Astrocyte (in vitro differentiated cells and primary cell): ENCODE measurements at regions not wholly inside any gene's neighbourhood (a gene's known extent, or its start where the extent isn't known, plus 50 kb on each side); places are given as distances from the start of the nearest gene placed in this dataset.

Experiments used
- DNase-seq: peaks from one replicate; pipeline ENCODE4 v3.0.0-alpha.2; 2010; ENCODE audit warnings: low read depth
- FAIRE-seq: peaks from 2 replicates; lab custom pipeline; 2011; peaks lifted over from hg19 to GRCh38; lab: Jason Lieb, UNC
- H2AFZ ChIP-seq: 2 replicates; pipeline ENCODE4 v1.6.0; 2012; ENCODE audit warnings: low read depth, low read length, inconsistent platforms
- H3K27ac ChIP-seq: 2 replicates; pipeline ENCODE4 v1.5.1; 2011; ENCODE audit warnings: low read depth, low read length, inconsistent platforms
- H3K27me3 ChIP-seq: 2 replicates; pipeline ENCODE4 v1.6.0; 2011; ENCODE audit warnings: low read length, inconsistent platforms; ENCODE audit not compliant: insufficient read depth
- H3K36me3 ChIP-seq: 2 replicates; pipeline ENCODE4 v1.5.1; 2011; ENCODE audit warnings: low read length, inconsistent platforms; ENCODE audit not compliant: insufficient read depth
- H3K4me1 ChIP-seq: 2 replicates; pipeline ENCODE4 v1.5.1; 2011; ENCODE audit warnings: low read length, inconsistent platforms; ENCODE audit not compliant: insufficient read depth
- H3K4me2 ChIP-seq: 2 replicates; pipeline ENCODE4 v1.6.0; 2012; ENCODE audit warnings: low read length, inconsistent platforms
- H3K4me3 ChIP-seq: 2 replicates; pipeline ENCODE4 v1.5.1; 2011; ENCODE audit warnings: low read depth, mild to moderate bottlenecking, low read length, inconsistent platforms; ENCODE audit not compliant: insufficient read depth
- H3K79me2 ChIP-seq: 2 replicates; pipeline ENCODE4 v1.6.0; 2012; ENCODE audit warnings: mild to moderate bottlenecking, low read length, inconsistent platforms; ENCODE audit not compliant: insufficient read depth
- H3K9ac ChIP-seq: 2 replicates; pipeline ENCODE4 v1.6.0; 2012; ENCODE audit warnings: mild to moderate bottlenecking, low read length, inconsistent platforms
- H3K9me3 ChIP-seq: 2 replicates; pipeline ENCODE4 v1.5.1; 2012; ENCODE audit warnings: low read depth, mild to moderate bottlenecking, low read length, inconsistent platforms; ENCODE audit not compliant: insufficient read depth
- H4K20me1 ChIP-seq: 2 replicates; pipeline ENCODE4 v1.6.0; 2012; ENCODE audit warnings: low read length, inconsistent platforms; ENCODE audit not compliant: insufficient read depth
- H3K27ac Mint-ChIP-seq: one replicate; pipeline ENCODE4 v1.8.0; 2021; ENCODE audit warnings: mild to moderate bottlenecking, mixed read lengths; ENCODE audit not compliant: unreplicated experiment
- H3K27me3 Mint-ChIP-seq: one replicate; pipeline ENCODE4 v1.8.0; 2021; ENCODE audit warnings: low read depth, mixed read lengths; ENCODE audit not compliant: unreplicated experiment
- H3K36me3 Mint-ChIP-seq: one replicate; pipeline ENCODE4 v1.8.0; 2021; ENCODE audit warnings: low read depth, mixed read lengths; ENCODE audit not compliant: unreplicated experiment
- H3K4me1 Mint-ChIP-seq: one replicate; pipeline ENCODE4 v1.8.0; 2021; ENCODE audit warnings: low read depth, mixed read lengths; ENCODE audit not compliant: unreplicated experiment
- H3K4me3 Mint-ChIP-seq: one replicate; pipeline ENCODE4 v1.8.0; 2021; ENCODE audit warnings: mild to moderate bottlenecking, moderate library complexity, mixed read lengths; ENCODE audit not compliant: unreplicated experiment
- H3K9me3 Mint-ChIP-seq: one replicate; pipeline ENCODE4 v1.8.0; 2021; ENCODE audit warnings: mild to moderate bottlenecking, mixed read lengths; ENCODE audit not compliant: unreplicated experiment
- EZH2 ChIP-seq: IDR thresholded peaks from 2 replicates; pipeline ENCODE4 v1.6.1; 2012; ENCODE audit warnings: mild to moderate bottlenecking, low read length, inconsistent platforms; ENCODE audit not compliant: insufficient read depth
- TF ChIP-seq, protein P1 (sequence below): IDR thresholded peaks from 2 replicates; pipeline ENCODE4 v1.5.1; 2011; ENCODE audit warnings: low read depth, mild to moderate bottlenecking, inconsistent platforms, low read length, moderate library complexity; ENCODE audit not compliant: insufficient read depth

DNA sequence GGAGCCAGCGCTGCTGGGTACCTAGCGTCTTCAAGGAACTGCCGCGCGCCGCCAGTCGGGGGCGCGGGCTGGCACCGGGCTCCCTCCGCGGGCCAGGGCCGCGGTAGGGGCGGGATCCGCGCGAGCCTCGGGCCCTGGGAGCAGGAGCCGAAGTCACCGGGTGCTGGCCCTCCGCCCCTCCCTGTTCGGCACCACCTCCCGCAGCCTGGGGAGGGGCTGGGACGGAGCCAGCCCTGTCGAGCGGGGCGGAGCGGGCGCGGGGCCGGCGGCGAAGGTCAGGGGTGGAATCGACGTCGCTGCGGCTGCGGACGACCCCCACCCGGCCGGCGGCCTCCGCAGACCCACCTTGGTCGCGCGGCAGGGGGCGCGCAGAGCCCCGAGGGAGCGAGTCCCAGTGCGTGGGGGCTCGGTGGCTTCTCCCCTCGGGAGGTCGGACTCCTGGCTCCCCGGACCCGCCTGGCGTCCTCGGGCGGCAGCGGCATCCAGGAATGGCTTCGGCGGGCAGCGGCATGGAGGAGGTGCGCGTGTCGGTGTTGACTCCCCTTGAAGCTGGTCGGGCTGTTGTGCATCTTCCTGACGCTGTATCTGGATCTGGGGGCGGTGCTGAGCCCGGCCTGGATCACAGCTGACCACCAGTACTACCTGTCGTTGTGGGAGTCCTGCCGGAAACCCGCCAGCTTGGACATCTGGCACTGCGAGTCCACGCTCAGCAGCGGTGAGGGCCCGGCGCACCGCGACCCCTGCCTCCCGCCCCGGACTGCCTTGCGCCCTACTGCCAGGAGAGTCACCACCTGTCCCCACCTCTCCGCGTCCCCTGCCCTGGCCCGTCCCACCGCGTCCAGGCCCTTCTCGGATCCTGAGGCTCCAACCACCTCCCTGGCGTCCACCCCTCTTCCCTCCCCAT, 50.5 kb upstream of the FAM47C start:
- FAIRE-seq (no peak), DNase-seq (no peak)
- Mint-ChIP-seq H3K9me3 (no peaks in the 10 kb centered on the region), H3K4me1 (no peaks in the 10 kb centered on the region), H3K27me3 (peaks cover 22% of the 10 kb centered on the region), H3K27ac (no peak overlapping the region), H3K36me3 (no peaks in the 10 kb centered on the region), H3K4me3 (peak overlapping the region; percentile 67)
- peak overlapping the region; percentile 34 for H2AFZ ChIP-seq
- H3K9ac ChIP-seq, result no peak overlapping the region
- TF ChIP-seq EZH2, result no peak
- TF ChIP-seq, protein P1, sequence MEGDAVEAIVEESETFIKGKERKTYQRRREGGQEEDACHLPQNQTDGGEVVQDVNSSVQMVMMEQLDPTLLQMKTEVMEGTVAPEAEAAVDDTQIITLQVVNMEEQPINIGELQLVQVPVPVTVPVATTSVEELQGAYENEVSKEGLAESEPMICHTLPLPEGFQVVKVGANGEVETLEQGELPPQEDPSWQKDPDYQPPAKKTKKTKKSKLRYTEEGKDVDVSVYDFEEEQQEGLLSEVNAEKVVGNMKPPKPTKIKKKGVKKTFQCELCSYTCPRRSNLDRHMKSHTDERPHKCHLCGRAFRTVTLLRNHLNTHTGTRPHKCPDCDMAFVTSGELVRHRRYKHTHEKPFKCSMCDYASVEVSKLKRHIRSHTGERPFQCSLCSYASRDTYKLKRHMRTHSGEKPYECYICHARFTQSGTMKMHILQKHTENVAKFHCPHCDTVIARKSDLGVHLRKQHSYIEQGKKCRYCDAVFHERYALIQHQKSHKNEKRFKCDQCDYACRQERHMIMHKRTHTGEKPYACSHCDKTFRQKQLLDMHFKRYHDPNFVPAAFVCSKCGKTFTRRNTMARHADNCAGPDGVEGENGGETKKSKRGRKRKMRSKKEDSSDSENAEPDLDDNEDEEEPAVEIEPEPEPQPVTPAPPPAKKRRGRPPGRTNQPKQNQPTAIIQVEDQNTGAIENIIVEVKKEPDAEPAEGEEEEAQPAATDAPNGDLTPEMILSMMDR, result no peak
- no peaks in the 10 kb centered on the region for H3K27me3 ChIP-seq
- no peaks in the 10 kb centered on the region for H3K36me3 ChIP-seq
- H3K27ac ChIP-seq, result no peak overlapping the region
- no peaks in the 10 kb centered on the region for H3K9me3 ChIP-seq
- H3K4me1 ChIP-seq, result no peaks in the 10 kb centered on the region
- H3K4me2 ChIP-seq, result peak overlapping the region; percentile 79
- H3K79me2 ChIP-seq, result no peaks in the 10 kb centered on the region
- H3K4me3 ChIP-seq, result peak overlapping the region; percentile 28
- no peaks in the 10 kb centered on the region for H4K20me1 ChIP-seq
